Panc1 (cell line): ENCODE measurements at regions not wholly inside any gene's neighbourhood (a gene's known extent, or its start where the extent isn't known, plus 50 kb on each side); places are given as distances from the start of the nearest gene placed in this dataset.

Experiments
- CTCF ChIP-seq: fragments of 450-650 bp; IDR thresholded peaks from 2 replicates; pipeline ENCODE4 v1.5.1; 2017; ENCODE audit warnings: mild to moderate bottlenecking
- POLR2AphosphoS5 ChIP-seq: IDR thresholded peaks from 2 replicates; pipeline ENCODE4 v1.6.1; 2012; ENCODE audit warnings: mild to moderate bottlenecking, low read depth, low read length, moderate library complexity
- REST ChIP-seq, 2 experiments: IDR thresholded peaks; 2 replicates each; pipeline ENCODE4 v1.6.1; 2011 to 2012; ENCODE audit warnings: low read depth in 2 of 2, control low read depth in 1 of 2, low read length in 1 of 2, mild to moderate bottlenecking in 1 of 2, moderate library complexity in 1 of 2; ENCODE audit not compliant: insufficient read depth in 1 of 2
- TCF7L2 ChIP-seq: IDR thresholded peaks from 2 replicates; pipeline ENCODE4 v1.6.1; 2011; ENCODE audit warnings: mild to moderate bottlenecking, low read depth, low read length, inconsistent platforms

GRCh38 chr6:148112851-148113319, 229.8 kb upstream of the SASH1 start:
- no peak for TF ChIP-seq REST (IDR thresholded peaks at IDR 0.05; ENCODE audit: insufficient read depth in 1 of 2, low read depth in 2 of 2, low read length in 1 of 2)
- no peak for TF ChIP-seq CTCF
- no peak for TF ChIP-seq TCF7L2
- no peak for TF ChIP-seq POLR2AphosphoS5
